NCI-H774 (cell line): ENCODE measurements at regions not wholly inside any gene's neighbourhood (a gene's known extent, or its start where the extent isn't known, plus 50 kb on each side); places are given as distances from the start of the nearest gene placed in this dataset.

Experiments
- DNase-seq: peaks from one replicate; lab custom pipeline; 2025; lab: John Stamatoyannopoulos, UW

DNA sequence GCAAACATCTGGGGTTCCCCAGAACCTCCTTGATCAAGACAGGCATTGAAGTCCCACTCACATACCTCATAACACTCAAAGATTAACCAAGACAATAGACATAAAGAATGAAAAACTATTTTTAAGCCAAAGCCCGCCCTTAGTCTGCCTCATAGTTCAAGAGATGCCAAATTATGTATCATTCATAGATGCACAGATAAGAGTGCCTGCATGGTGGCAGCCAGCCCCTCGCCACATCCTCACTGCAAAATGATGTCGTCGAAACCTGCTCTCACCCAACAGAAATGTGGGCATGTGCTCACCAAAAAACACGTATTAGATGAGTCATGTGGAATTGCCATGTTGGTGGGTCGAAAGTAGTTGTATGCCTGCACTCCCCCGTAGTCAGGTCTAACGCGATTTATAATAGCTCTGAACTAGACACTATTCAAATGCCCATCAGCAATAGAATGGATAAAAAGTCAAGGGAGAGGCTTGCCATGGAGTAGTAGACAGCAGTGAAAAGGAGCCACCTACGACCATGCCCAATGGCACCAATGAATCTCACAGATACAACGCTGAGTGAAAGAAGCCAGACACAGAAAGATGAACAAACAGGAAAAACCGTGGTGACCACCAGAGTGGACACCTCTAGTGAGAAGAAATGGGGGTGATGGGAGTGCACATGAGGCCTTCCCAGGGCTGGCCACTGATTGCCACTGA, 64.8 kb downstream of the C16orf95 start:
- no peak for DNase-seq
